Midbrain (tissue), 1 donor: ENCODE measurements at regions not wholly inside any gene's neighbourhood (a gene's known extent, or its start where the extent isn't known, plus 50 kb on each side); places are given as distances from the start of the nearest gene placed in this dataset.

Source experiments
- DNase-seq: peaks from one replicate; lab custom pipeline; 2025; lab: John Stamatoyannopoulos, UW

- DNase-seq, result no peak
Measured at GRCh38 chr3:1693145-1693544, 405.5 kb upstream of the CNTN4 start.

GRCh38 chr3:1696669-1697275 lies 401.9 kb upstream of the CNTN4 start:
- no peak for DNase-seq

- DNase-seq, result no peak
Measured at GRCh38 chr3:1699361-1699920, 399.2 kb upstream of the CNTN4 start.

GRCh38 chr3:1700650-1701049 lies 398.0 kb upstream of the CNTN4 start:
- no peak for DNase-seq

GRCh38 chr3:1703169-1703568 lies 395.5 kb upstream of the CNTN4 start:
- no peak for DNase-seq

GRCh38 chr3:1710663-1711062 lies 388.0 kb upstream of the CNTN4 start:
- DNase-seq, result no peak

GRCh38 chr3:1717524-1717923 lies 381.1 kb upstream of the CNTN4 start:
- no peak for DNase-seq

- DNase-seq, result no peak
Measured at GRCh38 chr3:1723726-1724125, 374.9 kb upstream of the CNTN4 start.

- DNase-seq, result no peak
Measured at GRCh38 chr3:1726741-1727140, 371.9 kb upstream of the CNTN4 start.

GRCh38 chr3:1727242-1727641 lies 371.4 kb upstream of the CNTN4 start:
- DNase-seq, result no peak

- DNase-seq, result no peak
Measured at GRCh38 chr3:1728510-1728909, 370.2 kb upstream of the CNTN4 start.

- DNase-seq, result no peak
Measured at GRCh38 chr3:1734494-1735122, 364.1 kb upstream of the CNTN4 start.

GRCh38 chr3:1752205-1752604 lies 346.5 kb upstream of the CNTN4 start:
- no peak for DNase-seq

GRCh38 chr3:1766384-1766783 lies 332.3 kb upstream of the CNTN4 start:
- no peak for DNase-seq

- DNase-seq, result no peak
Measured at GRCh38 chr3:1773679-1774078, 325.0 kb upstream of the CNTN4 start.

GRCh38 chr3:1774597-1774996 lies 324.1 kb upstream of the CNTN4 start:
- DNase-seq, result no peak

- DNase-seq, result no peak
Measured at GRCh38 chr3:1775321-1775720, 323.3 kb upstream of the CNTN4 start.

GRCh38 chr3:1783995-1784394 lies 314.7 kb upstream of the CNTN4 start:
- DNase-seq, result no peak

GRCh38 chr3:1787094-1787493 lies 311.6 kb upstream of the CNTN4 start:
- no peak for DNase-seq

GRCh38 chr3:1792466-1792865 lies 306.2 kb upstream of the CNTN4 start:
- no peak for DNase-seq

- no peak for DNase-seq
Measured at GRCh38 chr3:1798711-1799405, 299.8 kb upstream of the CNTN4 start.

GRCh38 chr3:1805331-1805730 lies 293.3 kb upstream of the CNTN4 start:
- no peak for DNase-seq

- DNase-seq, result no peak
Measured at GRCh38 chr3:1808590-1808989, 290.1 kb upstream of the CNTN4 start.
